Spleen (tissue), 11 donors: ENCODE measurements at regions not wholly inside any gene's neighbourhood (a gene's known extent, or its start where the extent isn't known, plus 50 kb on each side); places are given as distances from the start of the nearest gene placed in this dataset.

ENCODE experiments used
- DNase-seq: peaks from one replicate; pipeline ENCODE4 v3.0.0-alpha.2; 2020
- H3K27ac ChIP-seq, 8 donors: fragments of 200-600 bp; sonication (generic) in 7 of 8; 1 replicate in 4 of 8; 2 replicates in 4 of 8; pipeline versions ENCODE4 v1.5.0 to v1.8.0; 2016 to 2021; ENCODE audit warnings: inconsistent platforms in 4 of 8, mild to moderate bottlenecking in 4 of 8, moderate library complexity in 1 of 8
- H3K27me3 ChIP-seq, 7 donors: fragments of 200-600 bp; sonication (generic) in 6 of 7; replicated peaks in 1 of 7; 1 replicate in 4 of 7; 2 replicates in 3 of 7; pipeline versions ENCODE4 v1.5.0 to v1.8.0; 2016 to 2021; ENCODE audit warnings: inconsistent platforms in 3 of 7, mild to moderate bottlenecking in 1 of 7
- H3K36me3 ChIP-seq, 6 donors: fragments of 200-600 bp; sonication (generic) in 5 of 6; 1 replicate in 4 of 6; 2 replicates in 2 of 6; pipeline versions ENCODE4 v1.5.0 to v1.8.0; 2016 to 2021; ENCODE audit warnings: inconsistent platforms in 2 of 6
- H3K4me1 ChIP-seq, 6 donors: fragments of 200-600 bp; sonication (generic) in 5 of 6; 1 replicate in 3 of 6; 2 replicates in 3 of 6; pipeline versions ENCODE4 v1.5.0 to v1.8.0; 2016 to 2021; ENCODE audit warnings: inconsistent platforms in 3 of 6
- H3K4me3 ChIP-seq, 8 donors: fragments of 200-600 bp; sonication (generic) in 7 of 8; 1 replicate in 4 of 8; 2 replicates in 4 of 8; pipeline versions ENCODE4 v1.5.0 to v1.8.0; 2016 to 2021; ENCODE audit warnings: inconsistent platforms in 4 of 8, mild to moderate bottlenecking in 4 of 8, moderate library complexity in 2 of 8
- H3K9me3 ChIP-seq, 8 donors: fragments of 200-600 bp; sonication (generic) in 7 of 8; 1 replicate in 4 of 8; 2 replicates in 4 of 8; pipeline versions ENCODE4 v1.5.0 to v1.8.0; 2016 to 2021; ENCODE audit warnings: inconsistent platforms in 4 of 8
- POLR2A ChIP-seq, 3 donors: fragments of 450-650 bp; IDR thresholded peaks; one replicate each; pipeline ENCODE4 v1.5.1; 2017; ENCODE audit warnings: antibody characterized with exemption in 3 of 3, mild to moderate bottlenecking in 1 of 3
- POLR2AphosphoS5 ChIP-seq, 3 donors: sonication (generic); formaldehyde crosslinking; IDR thresholded peaks; one replicate each; pipeline ENCODE4 v1.5.1; 2017; ENCODE audit warnings: antibody characterized with exemption in 3 of 3
- WGBS, 5 donors: extraction: QIAGEN DNeasy Blood & Tissue Kit in 3 of 5; methylation state at CpG; one replicate each; pipeline versions ENCODE4 v1.1.5 to v1.1.7; 2013 to 2018; 5-methylcytosine and 5-hydroxymethylcytosine counted together
- intact Hi-C: fragments of 100-400 bp; cut with DNase I; formaldehyde crosslinking; loops from one replicate; pipeline ENCODE4 v1.15.0; 2023; ENCODE audit warnings: low total_unique reads
- TF ChIP-seq, protein P1 (sequence below), 11 experiments: fragments of 200-600 bp in 7 of 11; fragments of 450-650 bp in 4 of 11; sonication (generic) in 4 of 11; IDR thresholded peaks in 8 of 11; conservative IDR thresholded peaks in 3 of 11; 1 replicate in 7 of 11; 2 replicates in 4 of 11; pipeline versions ENCODE4 v1.4.0 to v1.8.0; 2016 to 2021; ENCODE audit warnings: antibody characterized with exemption in 11 of 11, inconsistent platforms in 4 of 11, mild to moderate bottlenecking in 1 of 11
- donor health status: healthy with polysubstance abuse.
- donor health status: DM: no; HTN: no; CAD: no; lungs with moderate emphysema.
- donor health status: DM: no; HTN: no; CAD: no.
- donor health status: Bipolar disorder and iron deficiency.
- donor health status: healthy.
- donor health status: DM: no; HTN: no; CAD: no.
- donor health status: DM: yes; HTN: yes; CAD: no.

DNA sequence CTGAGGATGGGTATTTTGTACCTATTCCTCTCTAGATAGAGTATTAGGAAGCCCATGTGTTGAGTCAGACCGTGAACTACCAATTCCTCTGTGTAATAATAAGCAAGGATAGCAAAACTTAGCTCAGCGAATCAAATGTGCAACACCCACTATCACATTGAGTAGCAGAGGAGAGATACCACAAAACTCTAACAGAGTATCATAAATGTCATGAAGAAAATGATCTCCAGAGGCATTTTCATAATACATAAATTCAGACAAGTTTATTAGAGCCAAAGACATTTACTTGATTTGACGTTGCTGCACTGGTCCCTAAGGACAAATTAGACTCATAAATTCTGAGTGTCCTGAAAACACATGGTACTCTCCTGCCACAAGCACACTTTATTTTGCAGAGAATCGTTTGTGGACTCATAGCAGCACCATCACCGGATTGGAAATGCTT, 245.2 kb downstream of the HAO1 start:
- Histone ChIP-seq H3K36me3 (no peaks in the 10 kb centered on the region), H3K27me3 (no peaks in the 10 kb centered on the region), H3K9me3 (no peaks in the 10 kb centered on the region), H3K27ac (no peak overlapping the region), H3K4me1 (no peaks in the 10 kb centered on the region), H3K4me3 (no peak overlapping the region)
- WGBS, 5 donors: 72 to 88% (median 81%) methylated on average over 5 of the region's 5 CpGs
- no peak for DNase-seq
- intact Hi-C loops: no loop called here
- TF ChIP-seq POLR2A (IDR thresholded peaks at IDR 0.05) (no peak), POLR2AphosphoS5 (IDR thresholded peaks at IDR 0.05) (no peak)
- TF ChIP-seq, protein P1, sequence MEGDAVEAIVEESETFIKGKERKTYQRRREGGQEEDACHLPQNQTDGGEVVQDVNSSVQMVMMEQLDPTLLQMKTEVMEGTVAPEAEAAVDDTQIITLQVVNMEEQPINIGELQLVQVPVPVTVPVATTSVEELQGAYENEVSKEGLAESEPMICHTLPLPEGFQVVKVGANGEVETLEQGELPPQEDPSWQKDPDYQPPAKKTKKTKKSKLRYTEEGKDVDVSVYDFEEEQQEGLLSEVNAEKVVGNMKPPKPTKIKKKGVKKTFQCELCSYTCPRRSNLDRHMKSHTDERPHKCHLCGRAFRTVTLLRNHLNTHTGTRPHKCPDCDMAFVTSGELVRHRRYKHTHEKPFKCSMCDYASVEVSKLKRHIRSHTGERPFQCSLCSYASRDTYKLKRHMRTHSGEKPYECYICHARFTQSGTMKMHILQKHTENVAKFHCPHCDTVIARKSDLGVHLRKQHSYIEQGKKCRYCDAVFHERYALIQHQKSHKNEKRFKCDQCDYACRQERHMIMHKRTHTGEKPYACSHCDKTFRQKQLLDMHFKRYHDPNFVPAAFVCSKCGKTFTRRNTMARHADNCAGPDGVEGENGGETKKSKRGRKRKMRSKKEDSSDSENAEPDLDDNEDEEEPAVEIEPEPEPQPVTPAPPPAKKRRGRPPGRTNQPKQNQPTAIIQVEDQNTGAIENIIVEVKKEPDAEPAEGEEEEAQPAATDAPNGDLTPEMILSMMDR (IDR thresholded peaks at IDR 0.05 in 8 of 11, conservative IDR thresholded peaks at IDR 0.05 in 3 of 11): no peak

DNA sequence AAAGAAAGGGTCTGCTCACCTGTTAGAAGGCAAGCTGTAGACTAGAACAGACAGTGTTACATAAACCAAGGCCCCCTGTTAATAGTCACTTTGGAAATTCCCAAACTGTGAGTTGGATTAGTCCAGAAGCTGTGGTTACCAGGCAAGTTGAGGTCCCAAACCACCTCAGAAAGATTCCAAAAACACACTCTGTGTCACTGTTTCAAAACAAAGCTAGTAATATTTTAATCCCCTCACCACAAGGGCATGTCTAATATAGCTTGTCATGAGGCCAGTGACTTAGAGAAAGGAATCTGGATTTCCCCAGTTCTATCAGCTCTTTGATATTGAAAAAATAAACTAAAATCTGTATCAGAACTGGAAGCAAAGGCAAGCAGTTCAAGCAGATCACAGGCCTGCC, 244.6 kb downstream of the HAO1 start:
- intact Hi-C loops: no loop called here
- Histone ChIP-seq H3K27me3 (no peaks in the 10 kb centered on the region), H3K4me3 (no peak overlapping the region), H3K9me3 (no peaks in the 10 kb centered on the region), H3K27ac (no peak overlapping the region), H3K4me1 (no peaks in the 10 kb centered on the region), H3K36me3 (no peaks in the 10 kb centered on the region)
- no peak for DNase-seq
- TF ChIP-seq, protein P1 (IDR thresholded peaks at IDR 0.05 in 8 of 11, conservative IDR thresholded peaks at IDR 0.05 in 3 of 11): no peak

DNA sequence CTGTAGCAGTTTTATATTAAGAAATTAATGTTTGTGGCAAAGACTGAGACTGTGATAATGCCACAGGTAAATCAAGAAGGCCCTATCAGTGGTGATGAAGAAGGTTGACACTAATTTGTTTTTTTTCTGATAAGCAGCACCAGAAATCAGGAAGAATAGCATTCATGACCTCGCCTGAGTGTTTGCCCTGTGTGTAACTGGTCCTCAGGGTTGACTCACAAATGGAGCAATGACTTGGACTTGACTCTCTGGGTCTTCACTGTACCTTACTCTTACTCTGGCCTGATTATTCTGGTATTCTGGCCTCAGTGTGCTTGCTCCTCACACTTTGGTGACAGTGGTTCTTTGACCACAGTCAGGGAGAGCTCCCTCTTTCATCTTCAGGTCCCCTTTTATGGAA, 243.9 kb downstream of the HAO1 start:
- Histone ChIP-seq H3K36me3 (no peaks in the 10 kb centered on the region), H3K9me3 (no peaks in the 10 kb centered on the region), H3K27ac (no peak overlapping the region), H3K27me3 (no peaks in the 10 kb centered on the region), H3K4me1 (no peaks in the 10 kb centered on the region), H3K4me3 (no peak overlapping the region)
- 58 to 88% (median 63%) methylated on average over 1 of the region's 1 CpG for WGBS, 5 donors
- TF ChIP-seq, protein P1 (IDR thresholded peaks at IDR 0.05 in 8 of 11, conservative IDR thresholded peaks at IDR 0.05 in 3 of 11): no peak
- TF ChIP-seq POLR2AphosphoS5 (IDR thresholded peaks at IDR 0.05) (no peak), POLR2A (IDR thresholded peaks at IDR 0.05) (no peak)
- intact Hi-C loops: no loop called here
- DNase-seq: no peak

DNA sequence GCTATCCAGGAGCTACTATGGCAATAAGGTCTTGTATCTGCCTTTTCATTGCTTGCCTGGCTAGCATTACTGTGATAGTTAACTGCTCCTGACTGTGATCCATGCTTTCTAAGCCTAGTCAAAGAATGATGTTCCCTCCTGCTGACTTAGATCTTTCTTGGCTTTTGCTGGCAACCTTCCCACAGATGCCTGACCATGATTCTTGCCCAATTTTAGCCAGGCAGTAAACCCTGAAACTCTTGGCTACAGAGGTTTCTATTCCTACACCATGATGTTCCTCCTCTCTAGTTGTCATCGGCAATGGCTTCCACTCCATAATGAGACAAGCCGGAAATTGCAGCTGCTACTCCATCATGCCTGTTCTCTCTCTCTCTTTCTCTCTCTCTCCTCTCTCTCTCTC, 238.1 kb downstream of the HAO1 start:
- no peaks in the 10 kb centered on the region for H3K36me3 ChIP-seq
- no peaks in the 10 kb centered on the region for H3K9me3 ChIP-seq
- TF ChIP-seq, protein P1 (IDR thresholded peaks at IDR 0.05 in 8 of 11, conservative IDR thresholded peaks at IDR 0.05 in 3 of 11): no peak
- TF ChIP-seq POLR2A (IDR thresholded peaks at IDR 0.05): no peak
- no peak for TF ChIP-seq POLR2AphosphoS5 (IDR thresholded peaks at IDR 0.05)
- WGBS, 5 donors: 86 to 93% (median 91%) methylated on average over 2 of the region's 2 CpGs
- no peak overlapping the region for H3K27ac ChIP-seq
- intact Hi-C loops: no loop called here
- no peak for DNase-seq
- no peaks in the 10 kb centered on the region for H3K27me3 ChIP-seq
- no peaks in the 10 kb centered on the region for H3K4me1 ChIP-seq
- no peak overlapping the region for H3K4me3 ChIP-seq
